GM21447 (cell line): ENCODE measurements at regions not wholly inside any gene's neighbourhood (a gene's known extent, or its start where the extent isn't known, plus 50 kb on each side); places are given as distances from the start of the nearest gene placed in this dataset.

Experiments
- ATAC-seq: cut with Tn5 transposase; IDR thresholded peaks from one replicate; pipeline ENCODE4 v1.9.1; 2021; ENCODE audit not compliant: unreplicated experiment

GRCh38 chr6:138607478-138608433 lies 108.5 kb upstream of the NHSL1 start:
- ATAC-seq, result no peak

DNA sequence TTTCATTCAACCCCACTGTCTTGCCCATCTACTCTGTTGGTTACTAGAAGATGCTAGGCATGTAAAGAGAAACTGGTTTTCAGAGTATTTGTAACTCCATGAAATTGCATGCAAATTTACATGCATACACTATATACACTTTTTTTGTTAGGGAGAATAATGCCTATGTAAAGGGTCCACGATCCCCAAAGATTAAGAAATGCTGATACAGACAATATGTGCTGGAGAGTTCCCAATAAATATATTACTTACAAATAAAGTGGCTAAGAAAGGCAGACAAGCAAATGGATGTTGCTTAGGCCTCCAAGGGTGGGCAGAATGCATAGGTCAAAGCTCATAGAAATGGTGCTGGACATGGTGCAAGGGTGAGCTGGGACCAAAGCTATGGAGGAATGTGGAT lies 109.6 kb upstream of the NHSL1 start:
- no peak for ATAC-seq

GRCh38 chr6:138609801-138610430 lies 110.6 kb upstream of the NHSL1 start:
- ATAC-seq, result no peak

- ATAC-seq, result no peak
Measured at GRCh38 chr6:138610816-138611215, 111.5 kb upstream of the NHSL1 start.

DNA sequence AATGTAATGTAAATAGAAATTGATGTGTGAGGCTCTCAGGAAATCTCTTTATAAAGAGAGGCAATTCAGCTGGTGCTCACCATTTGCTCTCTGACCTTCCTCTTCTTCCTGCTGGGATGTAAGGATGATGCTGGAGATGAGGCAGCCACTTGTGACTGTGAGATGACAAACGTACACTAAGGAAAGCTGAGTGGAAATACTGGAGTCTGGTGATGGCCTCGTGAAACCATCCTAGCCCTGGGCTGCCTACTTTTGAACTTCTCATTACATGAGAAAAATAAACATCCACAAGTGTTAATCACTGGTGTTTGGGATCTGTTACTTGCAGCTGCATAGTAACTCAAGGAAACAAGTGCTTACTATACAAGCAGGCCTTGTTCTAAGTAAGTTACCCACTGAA lies 114.9 kb upstream of the NHSL1 start:
- ATAC-seq, result no peak

GRCh38 chr6:138618168-138618567 lies 118.9 kb upstream of the NHSL1 start:
- ATAC-seq, result no peak

GRCh38 chr6:138620630-138621029 lies 121.3 kb upstream of the NHSL1 start:
- ATAC-seq, result no peak

- no peak for ATAC-seq
Measured at GRCh38 chr6:138622967-138623366, 123.7 kb upstream of the NHSL1 start.

- ATAC-seq, result no peak
Measured at GRCh38 chr6:138631566-138631965, 132.3 kb upstream of the NHSL1 start.

DNA sequence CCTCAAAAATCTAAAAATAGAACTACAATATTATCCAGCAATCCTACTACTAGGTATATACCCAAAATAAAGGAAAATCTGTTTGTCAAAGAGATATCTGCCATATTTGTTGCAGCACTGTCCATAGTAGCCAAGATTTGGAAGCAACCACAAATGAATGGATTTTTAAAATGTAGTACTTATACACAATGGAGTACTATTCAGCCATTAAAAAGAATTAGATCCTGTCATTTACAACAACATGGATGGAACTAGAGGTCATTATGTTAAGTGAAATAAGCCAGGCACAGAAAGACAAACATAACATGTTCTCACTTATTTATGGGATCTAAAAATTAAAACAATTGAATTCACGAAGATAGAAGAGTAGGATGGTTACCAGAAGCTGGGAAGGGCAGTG lies 135.7 kb upstream of the CCDC28A start:
- ATAC-seq, result no peak

GRCh38 chr6:138638604-138639003 lies 135.0 kb upstream of the CCDC28A start:
- ATAC-seq, result no peak

GRCh38 chr6:138640028-138640427 lies 133.5 kb upstream of the CCDC28A start:
- no peak for ATAC-seq

GRCh38 chr6:138643210-138643609 lies 130.4 kb upstream of the CCDC28A start:
- ATAC-seq, result no peak

- ATAC-seq, result no peak
Measured at GRCh38 chr6:138645976-138646640, 127.5 kb upstream of the CCDC28A start.

DNA sequence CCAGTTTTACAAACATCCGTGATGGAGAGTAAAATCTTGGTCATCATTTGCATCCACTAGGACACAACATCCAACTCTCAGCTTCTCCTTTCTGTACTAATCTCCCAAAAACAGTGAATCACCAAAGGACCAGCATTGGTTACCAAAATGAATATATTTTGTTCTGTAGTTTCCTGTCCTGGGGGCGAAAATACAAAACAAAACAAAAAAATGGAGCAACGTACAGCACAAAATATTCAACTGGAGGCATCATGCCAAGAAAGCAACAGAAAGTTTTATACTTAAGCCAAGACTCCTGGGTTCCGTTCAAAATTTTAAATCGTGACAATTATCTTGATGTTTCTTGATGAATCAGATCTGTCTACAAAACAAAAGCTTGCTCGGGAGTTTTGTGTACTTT lies 126.6 kb upstream of the CCDC28A start:
- no peak for ATAC-seq

DNA sequence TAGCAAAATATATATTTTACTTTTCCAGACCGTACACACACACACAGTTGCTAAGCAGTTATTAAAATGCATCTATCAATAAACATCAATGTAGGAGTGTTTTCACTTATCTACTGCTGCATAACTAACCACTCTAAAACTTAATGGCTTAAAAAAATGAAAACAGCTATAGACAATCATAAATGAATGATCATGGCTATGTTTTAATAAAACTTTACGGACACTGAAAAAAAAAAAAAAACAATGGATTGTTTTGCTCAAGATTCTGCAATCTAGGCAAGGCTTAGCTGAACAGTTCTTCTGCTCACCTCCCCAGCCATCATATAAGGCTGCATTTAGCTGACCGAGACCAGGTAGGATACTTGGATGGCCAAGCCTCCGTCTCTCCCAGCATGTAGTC lies 125.4 kb upstream of the CCDC28A start:
- ATAC-seq, result no peak

- ATAC-seq, result no peak
Measured at GRCh38 chr6:138651491-138651890, 122.1 kb upstream of the CCDC28A start.

GRCh38 chr6:138652824-138653223 lies 120.7 kb upstream of the CCDC28A start:
- ATAC-seq, result no peak

DNA sequence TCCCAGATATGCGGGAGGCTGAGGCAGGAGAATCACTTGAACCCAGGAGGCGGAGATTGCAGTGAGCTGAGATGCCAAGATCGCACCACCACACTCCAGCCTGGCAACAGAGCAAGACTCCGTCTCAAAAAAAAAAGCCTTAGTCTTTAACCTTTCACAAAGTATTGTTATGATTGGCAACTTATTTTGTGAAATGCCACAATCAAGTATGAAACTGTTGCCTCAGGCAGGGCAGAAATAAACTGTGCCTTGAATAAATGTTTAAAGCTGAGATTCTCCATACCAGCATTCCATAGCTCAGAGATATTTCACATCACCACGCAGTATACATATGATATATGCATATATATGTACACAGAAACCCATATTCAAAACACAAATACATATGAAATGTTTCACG lies 120.1 kb upstream of the CCDC28A start:
- no peak for ATAC-seq

GRCh38 chr6:138654715-138655634 lies 118.6 kb upstream of the CCDC28A start:
- ATAC-seq, result peak; percentile 98

DNA sequence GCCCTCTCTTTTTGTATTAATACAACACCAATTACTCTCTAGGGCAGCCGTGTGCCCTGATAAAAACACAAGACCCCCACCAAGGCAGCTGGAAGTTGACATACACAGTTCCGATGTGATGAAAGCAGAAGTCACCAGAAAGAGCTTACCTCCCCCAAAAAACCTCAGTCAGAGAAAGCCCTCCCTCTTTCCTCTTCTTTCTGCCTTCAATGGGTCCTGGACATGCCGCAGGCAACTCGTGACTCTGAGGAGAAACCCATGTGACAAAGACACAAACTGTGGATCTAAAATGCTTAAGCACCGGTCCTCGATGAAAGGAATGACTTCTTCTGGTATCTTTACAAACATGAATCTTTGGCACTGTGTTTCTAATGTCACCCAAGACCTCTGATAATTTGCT lies 117.7 kb upstream of the CCDC28A start:
- no peak for ATAC-seq
